Endodermal cell (in vitro differentiated cells): ENCODE measurements at regions not wholly inside any gene's neighbourhood (a gene's known extent, or its start where the extent isn't known, plus 50 kb on each side); places are given as distances from the start of the nearest gene placed in this dataset.

ENCODE experiments used
- DNase-seq: peaks from one replicate; pipeline ENCODE4 v3.0.0-alpha.2; 2017
- H3K27ac ChIP-seq: 2 replicates; pipeline ENCODE4 v1.5.1; 2013; ENCODE audit warnings: mild to moderate bottlenecking, low read depth, low read length, moderate library complexity
- H3K27me3 ChIP-seq: 2 replicates; pipeline ENCODE4 v1.6.1; 2013; ENCODE audit warnings: mild to moderate bottlenecking, low read length, moderate library complexity; ENCODE audit not compliant: insufficient read depth, control insufficient read depth, poor library complexity, severe bottlenecking
- H3K36me3 ChIP-seq: 2 replicates; pipeline ENCODE4 v1.7.0; 2013; ENCODE audit warnings: mild to moderate bottlenecking, low read length, moderate library complexity; ENCODE audit not compliant: control insufficient read depth, insufficient read depth
- H3K4me1 ChIP-seq: one replicate; pipeline ENCODE4 v1.7.0; 2013; ENCODE audit warnings: low read length; ENCODE audit not compliant: control insufficient read depth, insufficient read depth
- H3K4me3 ChIP-seq: 2 replicates; pipeline ENCODE4 v1.5.1; 2013; ENCODE audit warnings: mild to moderate bottlenecking, low read length, moderate library complexity
- H3K9ac ChIP-seq: 2 replicates; pipeline ENCODE4 v1.6.1; 2013; ENCODE audit warnings: mild to moderate bottlenecking, low read length, moderate library complexity; ENCODE audit not compliant: poor library complexity, severe bottlenecking; ENCODE audit errors: extremely low read depth
- H3K9me3 ChIP-seq: 2 replicates; pipeline ENCODE4 v1.6.1; 2013; ENCODE audit warnings: mild to moderate bottlenecking, low read length, moderate library complexity; ENCODE audit not compliant: control insufficient read depth
- H3K27ac Mint-ChIP-seq: 2 replicates; pipeline ENCODE4 v1.8.0; 2020; ENCODE audit warnings: mixed read lengths
- H3K27me3 Mint-ChIP-seq: 2 replicates; pipeline ENCODE4 v1.8.0; 2021; ENCODE audit warnings: mild to moderate bottlenecking, mixed read lengths; ENCODE audit not compliant: insufficient read depth
- H3K36me3 Mint-ChIP-seq: 2 replicates; pipeline ENCODE4 v1.8.0; 2020; ENCODE audit warnings: low read depth, mixed read lengths
- H3K4me1 Mint-ChIP-seq: 2 replicates; pipeline ENCODE4 v1.8.0; 2020; ENCODE audit warnings: mixed read lengths
- H3K4me3 Mint-ChIP-seq: 2 replicates; pipeline ENCODE4 v1.8.0; 2020; ENCODE audit warnings: mild to moderate bottlenecking, moderate library complexity, mixed read lengths
- H3K9me3 Mint-ChIP-seq: 2 replicates; pipeline ENCODE4 v1.8.0; 2020; ENCODE audit warnings: mild to moderate bottlenecking, mixed read lengths
- CTCF ChIP-seq: fragments of 200-600 bp; sonication (generic); conservative IDR thresholded peaks from 2 replicates; pipeline ENCODE4 v1.5.0; 2021; ENCODE audit warnings: antibody characterized with exemption, mild to moderate bottlenecking
- WGBS, 2 experiments: methylation state at CpG; one replicate each; pipeline versions ENCODE4 v1.1.5 to v1.1.7; 2013; ENCODE audit warnings: missing lambda C conversion rate in 2 of 2, mixed read lengths in 1 of 2; ENCODE audit not compliant: insufficient coverage in 1 of 2, insufficient read length in 1 of 2; 5-methylcytosine and 5-hydroxymethylcytosine counted together

- no peak overlapping the region for H3K4me3 ChIP-seq
- peak; percentile 58 for DNase-seq
- peaks cover 14% of the 10 kb centered on the region for H3K9me3 ChIP-seq
- no peak overlapping the region for H3K27ac ChIP-seq
- Mint-ChIP-seq H3K36me3 (no peaks in the 10 kb centered on the region), H3K4me1 (peaks cover 7% of the 10 kb centered on the region), H3K27me3 (peaks cover 36% of the 10 kb centered on the region), H3K9me3 (peaks cover 15% of the 10 kb centered on the region), H3K27ac (no peak overlapping the region), H3K4me3 (no peak overlapping the region)
- 87 to 93% methylated on average over 5 to 6 of the region's 6 CpGs for WGBS, 2 experiments
- no peaks in the 10 kb centered on the region for H3K4me1 ChIP-seq
- H3K9ac ChIP-seq, result no peak overlapping the region
- H3K36me3 ChIP-seq, result no peaks in the 10 kb centered on the region
- no peaks in the 10 kb centered on the region for H3K27me3 ChIP-seq
- TF ChIP-seq CTCF, result no peak
These were observed 62.3 kb downstream of the UCHL1 start for GRCh38 chr4:41318839-41319530.

GRCh38 chr4:41319553-41319952 is 62.8 kb downstream of the UCHL1 start:
- no peak overlapping the region for H3K4me3 Mint-ChIP-seq
- 88 to 93% methylated on average over 3 to 5 of the region's 5 CpGs for WGBS, 2 experiments
- H3K27ac ChIP-seq, result no peak overlapping the region

GRCh38 chr4:41320278-41320677 is 63.5 kb downstream of the UCHL1 start:
- Histone ChIP-seq H3K27ac (no peak overlapping the region), H3K27me3 (no peaks in the 10 kb centered on the region), H3K9me3 (peaks cover 14% of the 10 kb centered on the region), H3K9ac (no peak overlapping the region), H3K4me1 (no peaks in the 10 kb centered on the region), H3K4me3 (no peak overlapping the region), H3K36me3 (no peaks in the 10 kb centered on the region)
- no peaks in the 10 kb centered on the region for H3K36me3 Mint-ChIP-seq
- TF ChIP-seq CTCF, result no peak
- 81 to 100% methylated on average over 1 of the region's 1 CpG for WGBS, 2 experiments
- peaks cover 7% of the 10 kb centered on the region for H3K4me1 Mint-ChIP-seq
- H3K9me3 Mint-ChIP-seq, result peaks cover 10% of the 10 kb centered on the region
- peaks cover 34% of the 10 kb centered on the region for H3K27me3 Mint-ChIP-seq
- H3K4me3 Mint-ChIP-seq, result no peak overlapping the region
- H3K27ac Mint-ChIP-seq, result no peak overlapping the region
- DNase-seq, result no peak

More at GRCh38 chr4:41319553-41319952, 62.8 kb downstream of the UCHL1 start:
- H3K9me3 ChIP-seq, result peaks cover 14% of the 10 kb centered on the region
- H3K27me3 ChIP-seq, result no peaks in the 10 kb centered on the region
- peaks cover 34% of the 10 kb centered on the region for H3K27me3 Mint-ChIP-seq
- H3K4me1 ChIP-seq, result no peaks in the 10 kb centered on the region
- no peak for DNase-seq
- H3K4me1 Mint-ChIP-seq, result peaks cover 7% of the 10 kb centered on the region
- TF ChIP-seq CTCF, result no peak
- no peaks in the 10 kb centered on the region for H3K36me3 Mint-ChIP-seq
- no peak overlapping the region for H3K9ac ChIP-seq
- no peak overlapping the region for H3K4me3 ChIP-seq
- no peaks in the 10 kb centered on the region for H3K36me3 ChIP-seq
- peaks cover 13% of the 10 kb centered on the region for H3K9me3 Mint-ChIP-seq
- H3K27ac Mint-ChIP-seq, result no peak overlapping the region
